ENCODE measurements at regions not wholly inside any gene's neighbourhood (a gene's known extent, or its start where the extent isn't known, plus 50 kb on each side); places are given as distances from the start of the nearest gene placed in this dataset.

GRCh38 chr20:39658662-39659409 lies 696.7 kb downstream of the DHX35 start:
- DNase-seq: no peak

- DNase-seq: no peak
Observed at GRCh38 chr20:39654171-39654570, 692.0 kb downstream of the DHX35 start.

DNA sequence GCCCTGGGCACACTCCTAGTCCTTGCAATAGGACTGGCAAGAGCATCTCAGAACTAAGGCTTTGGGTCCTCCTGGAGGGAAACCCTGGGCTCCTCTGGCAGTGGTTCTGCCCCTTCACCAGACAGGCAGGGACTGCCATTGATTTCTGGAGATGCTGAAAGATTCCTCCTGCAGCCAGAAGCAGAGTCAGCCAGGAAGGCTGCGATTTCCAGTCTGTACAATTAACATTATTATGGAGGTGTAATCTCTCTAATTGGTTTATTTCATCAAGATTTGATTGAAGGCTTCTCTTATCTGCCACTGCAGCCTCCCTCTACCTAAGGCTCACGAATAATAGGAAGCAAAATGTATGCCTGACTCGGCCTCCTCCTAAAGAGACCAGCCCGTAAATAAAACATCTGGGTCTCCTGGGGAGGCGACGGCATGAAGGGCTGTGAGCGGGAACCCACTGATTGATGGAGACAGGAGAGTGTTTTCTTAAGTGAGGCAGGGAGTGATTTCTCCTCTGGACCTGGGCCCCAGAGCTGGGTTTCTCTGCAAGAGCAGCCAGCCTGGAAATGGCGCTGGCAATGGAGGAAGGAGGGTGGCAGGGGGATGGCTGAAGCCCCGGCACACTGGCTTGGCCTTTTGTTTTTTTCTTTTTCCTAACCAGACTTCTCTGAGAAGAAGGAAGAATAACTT lies 689.6 kb downstream of the DHX35 start:
- no peak for DNase-seq

DNA sequence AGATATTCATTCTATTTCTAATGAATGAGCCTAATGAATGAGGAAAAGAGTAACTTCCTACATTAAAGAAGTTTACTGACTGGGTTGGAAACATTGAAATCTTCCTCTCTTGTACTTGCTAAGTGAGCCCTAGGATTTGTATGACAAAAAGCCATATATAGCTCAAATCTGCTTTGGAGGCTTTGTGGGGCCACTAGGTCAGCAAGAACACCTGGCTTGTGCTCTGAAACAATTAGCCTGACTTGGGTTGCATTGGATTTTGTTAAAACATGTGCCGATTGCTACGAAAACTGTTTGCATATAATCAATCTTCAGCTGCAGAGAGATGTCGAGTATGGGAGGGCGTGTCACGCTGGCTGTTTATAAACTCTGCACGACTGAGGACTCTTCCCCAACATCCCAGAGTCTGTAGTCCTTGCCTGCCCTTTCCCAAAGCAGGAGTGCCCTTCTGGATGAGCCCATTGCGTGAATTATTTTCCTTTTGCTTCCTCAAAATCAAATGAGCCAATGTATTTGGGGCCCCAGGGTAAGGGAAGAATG lies 684.8 kb downstream of the DHX35 start:
- no peak for DNase-seq

GRCh38 chr20:39645131-39645530 lies 683.0 kb downstream of the DHX35 start:
- no peak for DNase-seq

DNA sequence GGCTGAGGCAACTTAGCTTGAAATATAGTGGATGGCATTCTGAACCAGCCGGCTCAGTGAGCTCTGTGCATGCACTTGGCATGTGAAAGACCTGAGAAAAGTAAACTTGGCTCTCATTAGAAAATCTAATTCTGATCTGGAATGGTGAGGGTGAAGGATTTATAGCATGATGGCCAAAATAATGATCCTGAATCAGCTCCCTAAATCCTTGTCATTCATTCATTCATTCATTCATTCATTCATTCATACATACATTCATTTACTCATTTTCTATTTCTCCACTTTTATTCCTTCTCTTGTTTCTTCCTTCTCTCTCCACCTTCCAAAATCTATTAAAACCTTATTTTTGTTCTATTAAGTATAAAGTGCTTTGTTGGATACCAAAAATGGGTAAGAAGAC lies 681.1 kb downstream of the DHX35 start:
- DNase-seq: no peak

GRCh38 chr20:39641423-39641822 lies 679.3 kb downstream of the DHX35 start:
- no peak for DNase-seq

DNA sequence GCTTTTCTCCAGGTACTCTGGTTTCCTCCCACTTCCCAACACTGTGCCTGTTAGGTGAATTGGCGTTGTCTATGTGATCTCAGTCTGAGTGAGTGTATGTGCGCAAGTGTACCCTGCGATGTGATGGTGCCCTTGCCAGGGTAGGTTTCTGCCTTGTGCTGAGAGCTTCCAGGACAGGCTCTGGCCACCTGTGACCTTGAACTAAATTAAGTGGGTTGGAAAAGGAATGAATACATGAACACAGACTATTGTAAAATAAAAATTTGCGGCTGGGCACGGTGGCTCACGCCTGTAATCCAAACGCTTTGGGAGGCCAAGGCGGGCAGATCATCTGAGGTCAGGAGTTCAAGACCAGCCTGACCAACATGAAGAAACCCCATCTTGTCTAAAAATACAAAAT lies 678.0 kb downstream of the DHX35 start:
- DNase-seq: no peak

DNA sequence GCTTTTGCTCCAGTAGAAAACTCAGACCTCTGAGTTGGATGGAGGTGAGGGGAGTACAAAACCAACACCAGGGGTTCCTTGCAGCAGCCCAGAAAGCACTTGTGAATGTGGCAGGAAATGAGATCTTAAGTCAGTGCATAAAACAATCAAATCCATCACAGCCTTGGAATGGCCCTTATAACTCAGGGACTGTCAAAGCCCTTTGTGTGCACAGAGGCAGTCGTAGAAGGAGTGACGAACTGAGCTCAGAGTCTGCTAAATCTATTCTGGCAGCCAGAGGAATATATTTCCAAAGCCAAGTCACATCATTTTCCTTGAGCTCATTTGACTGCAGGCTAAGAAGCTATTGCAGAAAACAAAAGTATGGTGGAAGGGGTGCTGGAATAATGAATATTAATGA lies 676.6 kb downstream of the DHX35 start:
- DNase-seq: no peak

DNA sequence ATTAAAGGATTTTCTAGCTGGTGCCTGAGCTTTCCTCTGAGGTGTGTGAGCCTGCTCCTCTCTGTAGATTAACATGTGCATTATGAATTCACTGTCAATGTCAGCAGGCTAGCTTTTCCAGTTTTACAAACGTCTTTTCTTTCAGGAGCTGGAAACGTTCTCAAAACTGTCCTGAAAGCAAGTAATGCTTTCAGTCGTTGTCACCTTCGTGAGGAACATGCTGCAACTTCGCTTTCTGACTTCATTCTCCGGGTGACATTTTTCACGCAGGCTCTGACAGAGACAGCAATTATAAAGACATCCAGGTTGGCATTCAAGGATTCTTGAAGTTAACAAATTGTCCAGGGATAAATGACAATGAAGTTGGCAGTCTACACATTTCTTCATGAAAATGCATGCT lies 671.5 kb downstream of the DHX35 start:
- DNase-seq: no peak

DNA sequence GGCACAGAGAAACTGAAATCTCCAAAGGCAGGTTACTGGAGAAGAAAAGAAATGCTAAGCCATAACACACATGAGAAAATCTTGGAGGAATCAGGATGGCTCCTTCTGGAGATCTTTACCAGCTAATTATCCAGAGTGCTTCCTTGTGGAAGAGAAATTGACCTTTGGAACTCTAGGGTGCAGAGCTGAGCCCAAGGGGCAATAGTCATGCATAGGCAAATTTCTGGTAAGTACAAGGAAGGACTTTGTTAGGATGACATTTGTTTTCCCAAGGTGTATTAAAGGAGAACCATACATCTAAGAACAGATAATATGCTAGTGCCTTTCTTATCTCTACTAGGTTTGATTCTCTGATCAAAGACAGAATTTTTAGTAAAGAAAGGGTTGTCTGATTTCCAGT lies 670.6 kb downstream of the DHX35 start:
- DNase-seq: no peak

DNA sequence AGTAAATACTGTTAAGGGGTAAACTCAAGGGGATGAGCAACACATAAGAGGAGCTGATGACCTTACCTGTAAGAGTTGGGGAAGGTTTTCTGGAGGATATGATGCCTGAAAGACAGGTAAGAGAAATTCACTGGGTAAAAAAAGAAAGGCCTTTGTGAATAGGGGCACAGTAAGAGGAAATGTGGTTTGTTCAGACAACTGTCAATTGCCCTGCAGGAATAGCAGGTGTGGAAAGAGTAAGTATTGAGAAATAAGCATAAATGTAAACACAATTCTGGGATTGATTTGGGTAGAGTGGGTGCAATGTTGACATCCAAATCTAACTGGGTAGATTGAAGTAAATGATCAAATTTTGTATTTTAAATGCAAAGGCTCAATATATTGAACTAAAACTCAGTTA lies 670.0 kb downstream of the DHX35 start:
- DNase-seq: no peak

DNA sequence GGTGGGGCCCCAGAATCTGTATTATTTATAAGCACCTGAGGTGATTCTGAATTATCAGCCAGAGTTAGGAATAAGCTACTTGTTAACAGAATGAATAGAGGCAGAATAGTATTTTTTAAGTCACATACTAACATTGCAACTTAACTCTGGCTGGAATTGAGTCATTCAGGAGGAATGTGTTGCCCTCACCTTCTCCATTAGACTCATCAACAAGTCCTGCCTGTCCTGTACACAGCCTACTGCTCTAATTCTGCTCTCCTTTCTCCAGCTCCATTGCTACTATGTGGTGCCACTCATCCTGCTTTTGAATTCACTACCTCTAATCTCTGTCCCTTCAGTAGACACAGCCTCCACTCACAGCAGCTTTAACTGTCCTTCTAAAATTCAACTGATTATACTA lies 669.4 kb downstream of the DHX35 start:
- no peak for DNase-seq

GRCh38 chr20:39630215-39630908 lies 668.2 kb downstream of the DHX35 start:
- no peak for DNase-seq

- DNase-seq: no peak
Observed at GRCh38 chr20:39627765-39628164, 665.6 kb downstream of the DHX35 start.

DNA sequence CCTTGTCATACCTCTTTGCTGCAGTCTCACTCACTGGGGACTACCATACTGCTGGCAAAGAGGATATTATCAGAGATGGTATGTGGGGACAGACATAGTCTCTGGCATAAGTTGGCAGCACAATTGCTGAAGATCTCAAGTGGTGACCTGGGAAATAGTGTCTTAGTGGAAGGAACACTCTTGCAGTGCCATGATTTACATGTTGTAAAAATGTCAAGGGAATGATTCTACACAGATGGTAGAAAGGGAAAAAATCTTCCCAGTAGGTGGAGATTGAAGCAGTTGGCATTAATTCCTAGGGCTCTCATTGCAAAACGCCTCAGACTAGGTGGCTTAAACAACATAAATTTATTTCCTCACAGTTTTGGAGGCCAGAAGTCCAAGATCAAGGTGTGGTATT lies 662.2 kb downstream of the DHX35 start:
- no peak for DNase-seq

DNA sequence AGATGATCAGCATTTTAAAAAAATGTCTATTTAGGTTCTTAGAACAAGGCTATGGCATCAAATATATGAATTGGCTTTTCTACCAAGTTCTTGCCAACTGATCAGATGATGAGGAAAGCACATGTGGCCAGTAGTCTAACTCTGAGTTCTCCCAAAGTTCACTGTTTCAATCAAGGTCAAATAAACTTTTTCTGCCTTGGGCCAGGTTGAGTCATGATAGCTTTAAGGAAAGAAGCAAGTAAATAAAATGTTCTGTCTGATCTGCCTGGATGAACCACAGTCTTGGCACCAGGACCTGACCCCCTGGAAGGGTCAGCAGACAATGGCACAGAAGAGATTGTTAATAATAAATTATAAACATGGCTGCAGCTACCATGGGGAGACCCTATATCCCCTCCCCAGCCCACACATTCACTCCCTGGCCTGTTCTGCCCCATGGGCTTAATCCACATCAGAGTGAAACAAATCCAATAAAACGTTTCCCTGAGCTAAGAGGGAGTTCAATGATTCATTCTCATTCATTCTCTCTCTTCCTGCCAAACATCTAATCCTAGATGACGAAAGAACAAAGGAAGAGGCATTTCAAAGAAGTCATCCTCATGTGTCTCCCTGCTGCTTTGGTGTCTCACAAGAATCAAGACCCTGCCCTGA lies 661.6 kb downstream of the DHX35 start:
- no peak for DNase-seq

DNA sequence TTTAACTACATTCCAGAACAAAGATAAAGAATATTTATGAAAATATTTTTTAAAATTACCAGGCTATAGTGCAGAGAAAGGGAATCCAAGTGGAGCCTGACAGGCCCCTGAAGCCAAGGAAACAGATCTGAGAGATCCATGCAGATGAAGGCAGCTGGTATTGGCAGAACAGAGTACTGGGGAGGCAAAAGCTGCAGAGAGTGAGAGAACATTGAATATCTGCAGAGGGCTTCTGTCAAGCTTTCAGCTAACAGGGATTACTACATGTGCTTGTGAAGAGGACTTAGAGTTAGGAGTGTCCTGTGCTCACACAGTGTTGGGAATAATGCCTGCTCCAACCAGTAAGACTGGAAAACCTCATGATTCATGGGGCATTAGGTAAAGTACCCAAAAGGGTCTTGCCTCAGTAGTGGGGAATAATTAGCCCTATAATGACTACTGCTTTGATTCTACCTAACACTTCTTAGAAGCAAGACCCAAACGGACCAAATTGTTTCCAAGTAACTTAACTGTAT lies 657.2 kb downstream of the DHX35 start:
- DNase-seq: no peak

DNA sequence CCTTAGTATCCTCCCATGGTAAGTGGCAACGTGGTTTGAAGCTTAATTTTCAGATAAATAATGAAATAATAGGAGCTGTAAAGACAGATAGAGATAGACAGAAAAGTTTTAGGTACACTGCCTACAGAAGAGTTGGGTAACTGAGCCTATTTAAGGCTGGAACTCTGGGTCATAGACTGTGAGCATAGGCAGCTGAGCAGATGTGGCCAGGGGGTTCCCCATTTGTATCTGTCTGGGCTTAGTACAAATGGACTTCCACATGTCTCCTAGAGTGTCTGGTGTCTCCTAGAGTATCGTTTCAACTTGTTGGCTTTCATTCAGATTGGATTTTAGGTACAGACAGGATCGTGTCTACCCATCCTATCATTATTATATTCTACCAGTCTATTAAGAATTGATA lies 649.8 kb downstream of the DHX35 start:
- DNase-seq: no peak

DNA sequence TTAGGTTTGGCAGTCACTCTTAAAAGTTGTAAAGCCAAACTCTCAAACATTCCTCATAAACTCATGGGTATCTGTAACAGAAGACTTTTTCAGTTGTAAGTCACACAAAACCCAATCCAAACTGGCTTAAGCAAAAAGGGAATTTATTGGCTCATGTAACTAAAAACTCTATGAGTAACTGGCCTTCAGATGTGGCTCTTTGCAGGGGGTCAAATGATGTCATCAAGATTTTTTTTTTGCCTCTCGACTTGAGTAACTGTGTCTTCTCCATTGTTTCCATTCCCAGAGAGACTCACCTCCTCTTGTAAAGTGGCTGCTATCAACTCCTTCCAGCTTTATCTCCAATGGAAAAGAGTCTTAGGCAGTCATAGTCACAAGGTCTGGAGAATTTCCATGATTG lies 645.0 kb downstream of the DHX35 start:
- no peak for DNase-seq

DNA sequence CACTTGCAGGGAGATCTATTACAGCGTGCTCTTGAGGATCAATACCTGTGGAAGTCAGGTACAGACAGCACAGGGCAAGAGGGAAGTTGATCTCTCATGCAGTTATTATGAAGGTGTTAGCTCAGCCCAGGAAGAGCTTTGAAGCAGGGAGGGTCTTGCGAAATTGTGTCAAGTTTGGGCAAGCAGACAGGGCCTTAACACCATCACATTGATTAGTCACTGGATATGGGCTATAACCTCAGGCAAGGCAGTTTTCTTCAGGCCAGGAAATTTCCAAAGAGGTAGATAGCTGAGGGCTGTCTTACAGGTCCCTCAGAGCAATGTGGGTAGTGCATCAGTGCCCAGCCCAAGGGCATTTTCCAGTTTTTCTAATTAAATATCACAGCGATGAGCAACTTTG lies 643.8 kb downstream of the DHX35 start:
- no peak for DNase-seq

- DNase-seq: no peak
Observed at GRCh38 chr20:39605361-39605760, 643.2 kb downstream of the DHX35 start.

- DNase-seq: no peak
Observed at GRCh38 chr20:39603219-39603618, 641.1 kb downstream of the DHX35 start.
